IMR-90 (cell line): ENCODE measurements at regions not wholly inside any gene's neighbourhood (a gene's known extent, or its start where the extent isn't known, plus 50 kb on each side); places are given as distances from the start of the nearest gene placed in this dataset.

Experiments
- ATAC-seq: fragments of 200-7000 bp; cut with Tn5 transposase; 2 replicates; pipeline ENCODE4 v1.9.1; 2020; ENCODE audit warnings: low read depth, mild to moderate bottlenecking, moderate library complexity
- BruUV-seq: library from RNA; stranded (reverse); fragments of 400-500 nt; replicated peaks from 2 replicates; lab custom pipeline; 2021; lab: Mats Ljungman, UMichigan
- CTCF ChIA-PET: fragments of 300-600 bp; formaldehyde crosslinking; extraction: SDS; loops from one replicate; lab custom pipeline; 2021; ENCODE audit warnings: antibody characterized with exemption; lab: Yijun Ruan, JAX
- POLR2A ChIA-PET: fragments of 300-600 bp; sonication (Branson Sonifier 250); formaldehyde crosslinking; loops from one replicate; lab custom pipeline; 2022; ENCODE audit warnings: antibody characterized with exemption; ENCODE audit not compliant: unreplicated experiment; lab: Charles Lee
- DNase-seq: peaks from one replicate; pipeline ENCODE4 v3.0.0; 2013
- H2AFZ ChIP-seq: replicated peaks from 2 replicates; pipeline ENCODE3; 2013; ENCODE audit warnings: low read length, mild to moderate bottlenecking; ENCODE audit not compliant: poor library complexity
- H2AK5ac ChIP-seq: 2 replicates; pipeline ENCODE4 v1.6.1; 2013; ENCODE audit warnings: low read depth, low read length, inconsistent platforms
- H2AK9ac ChIP-seq: replicated peaks from 2 replicates; pipeline ENCODE3; 2013; ENCODE audit warnings: mild to moderate bottlenecking, low read depth, low read length, moderate library complexity; ENCODE audit not compliant: poor library complexity
- H2BK120ac ChIP-seq: 2 replicates; pipeline ENCODE4 v1.6.1; 2013; ENCODE audit warnings: low read depth, low read length, inconsistent platforms
- H2BK15ac ChIP-seq: 3 replicates; pipeline ENCODE4 v1.6.1; 2013; ENCODE audit warnings: low read depth, low read length, inconsistent platforms
- H2BK20ac ChIP-seq: 2 replicates; pipeline ENCODE4 v1.6.1; 2013; ENCODE audit warnings: low read depth, mild to moderate bottlenecking, inconsistent platforms, low read length, moderate library complexity
- H2BK5ac ChIP-seq: 2 replicates; pipeline ENCODE4 v1.6.1; 2013; ENCODE audit warnings: mild to moderate bottlenecking, low read depth, low read length, inconsistent platforms; ENCODE audit not compliant: poor library complexity, severe bottlenecking
- H3K14ac ChIP-seq: replicated peaks from 2 replicates; pipeline ENCODE4 v1.6.1; 2013; ENCODE audit warnings: low read depth, low read length, inconsistent platforms
- H3K18ac ChIP-seq: 2 replicates; pipeline ENCODE4 v1.6.1; 2013; ENCODE audit warnings: low read depth, low read length, control low read depth
- H3K23ac ChIP-seq: 2 replicates; pipeline ENCODE4 v1.6.1; 2013; ENCODE audit warnings: low read depth, low read length, inconsistent platforms
- H3K27ac ChIP-seq: 2 replicates; pipeline ENCODE4 v1.5.1; 2013; ENCODE audit warnings: mild to moderate bottlenecking, control low read depth, low read length; ENCODE audit not compliant: insufficient read depth
- H3K27me3 ChIP-seq: 2 replicates; pipeline ENCODE4 v1.6.1; 2013; ENCODE audit warnings: low read length; ENCODE audit not compliant: control insufficient read depth, insufficient read depth
- H3K36me3 ChIP-seq: 2 replicates; pipeline ENCODE4 v1.6.1; 2013; ENCODE audit warnings: low read length, mixed read lengths; ENCODE audit not compliant: control insufficient read depth, insufficient read depth
- H3K4ac ChIP-seq: 2 replicates; pipeline ENCODE4 v1.6.1; 2013; ENCODE audit warnings: low read depth, low read length, inconsistent platforms
- H3K4me1 ChIP-seq: 2 replicates; pipeline ENCODE4 v1.6.1; 2013; ENCODE audit warnings: low read length, mixed read lengths; ENCODE audit not compliant: control insufficient read depth, insufficient read depth
- H3K4me2 ChIP-seq: 2 replicates; pipeline ENCODE4 v1.6.1; 2013; ENCODE audit warnings: low read depth, mild to moderate bottlenecking, control low read depth, low read length, moderate library complexity
- H3K4me3 ChIP-seq: 2 replicates; pipeline ENCODE4 v1.5.1; 2013; ENCODE audit warnings: low read depth, mild to moderate bottlenecking, control low read depth, low read length, moderate library complexity; ENCODE audit not compliant: insufficient read depth
- H3K56ac ChIP-seq: 2 replicates; pipeline ENCODE4 v1.6.1; 2013; ENCODE audit warnings: low read length, inconsistent platforms; ENCODE audit not compliant: insufficient read depth; ENCODE audit errors: extremely low read depth
- H3K79me1 ChIP-seq, 2 experiments: 2 replicates each; pipeline ENCODE4 v1.6.1; 2013; ENCODE audit warnings: low read length in 2 of 2, inconsistent platforms in 1 of 2, low read depth in 1 of 2
- H3K9ac ChIP-seq: 2 replicates; pipeline ENCODE4 v1.6.1; 2013; ENCODE audit warnings: low read depth, low read length, control low read depth
- H3K9me1 ChIP-seq: 2 replicates; pipeline ENCODE4 v1.6.1; 2013; ENCODE audit warnings: low read length, inconsistent platforms; ENCODE audit not compliant: insufficient read depth
- H3K9me3 ChIP-seq: 2 replicates; pipeline ENCODE4 v1.6.1; 2013; ENCODE audit warnings: low read length; ENCODE audit not compliant: control insufficient read depth, insufficient read depth
- H4K20me1 ChIP-seq: 2 replicates; pipeline ENCODE4 v1.6.1; 2013; ENCODE audit warnings: low read length, inconsistent platforms; ENCODE audit not compliant: insufficient read depth
- H4K5ac ChIP-seq: 2 replicates; pipeline ENCODE4 v1.6.1; 2013; ENCODE audit warnings: mild to moderate bottlenecking, low read depth, low read length, control low read depth
- H4K8ac ChIP-seq, 2 experiments: 2 replicates each; pipeline ENCODE4 v1.6.1; 2013; ENCODE audit warnings: low read depth in 2 of 2, low read length in 2 of 2, control low read depth in 1 of 2, inconsistent platforms in 1 of 2
- H4K91ac ChIP-seq: 2 replicates; pipeline ENCODE4 v1.6.1; 2013; ENCODE audit warnings: low read depth, low read length, inconsistent platforms; ENCODE audit not compliant: insufficient read depth
- CHD1 ChIP-seq: IDR thresholded peaks from 2 replicates; pipeline ENCODE4 v1.6.1; 2012; ENCODE audit warnings: low read depth, low read length, improper control_type of control experiment
- ELK1 ChIP-seq: fragments of 150-350 bp; IDR thresholded peaks from 2 replicates; pipeline ENCODE4 v1.6.1; 2016; ENCODE audit warnings: low read depth, mild to moderate bottlenecking, low read length, moderate library complexity, borderline replicate concordance
- MAZ ChIP-seq: IDR thresholded peaks from 2 replicates; pipeline ENCODE4 v1.6.1; 2012; ENCODE audit warnings: low read depth, mild to moderate bottlenecking, low read length, improper control_type of control experiment, moderate library complexity, borderline replicate concordance
- MXI1 ChIP-seq: IDR thresholded peaks from 2 replicates; pipeline ENCODE4 v1.6.1; 2012; ENCODE audit warnings: low read depth, mild to moderate bottlenecking, low read length, moderate library complexity, borderline replicate concordance
- RFX5 ChIP-seq: IDR thresholded peaks from 2 replicates; pipeline ENCODE4 v1.8.0; 2012; ENCODE audit warnings: low read depth, mild to moderate bottlenecking, low read length, moderate library complexity
- SMC3 ChIP-seq: fragments of 150-350 bp; IDR thresholded peaks from 2 replicates; pipeline ENCODE4 v1.6.1; 2016; ENCODE audit warnings: low read depth, mild to moderate bottlenecking, antibody characterized with exemption, low read length, moderate library complexity
- USF2 ChIP-seq: fragments of 150-350 bp; IDR thresholded peaks from 2 replicates; pipeline ENCODE4 v1.6.1; 2017; ENCODE audit warnings: mild to moderate bottlenecking, antibody characterized with exemption, low read length, low read depth
- WGBS, 2 experiments: methylation state at CpG; one replicate each; pipeline versions ENCODE4 v1.1.5 to v1.1.7; 2013; ENCODE audit warnings: missing lambda C conversion rate in 2 of 2; ENCODE audit not compliant: insufficient read length in 1 of 2; ENCODE audit errors: extremely low coverage in 2 of 2; 5-methylcytosine and 5-hydroxymethylcytosine counted together
- dilution Hi-C: fragments of 300-500 bp; cut with HindIII; formaldehyde crosslinking; loops from one replicate; pipeline ENCODE4 v1.14.3; 2018; ENCODE audit warnings: low sequenced_read_pairs; ENCODE audit not compliant: unreplicated experiment
- in situ Hi-C: fragments of 300-500 bp; cut with MboI; formaldehyde crosslinking; loops from 3 replicates; pipeline ENCODE4 v1.14.3; 2019; ENCODE audit warnings: low sequenced_read_pairs, inconsistent platforms, mixed read lengths
- intact Hi-C: fragments of 100-400 bp; cut with micrococcal nuclease; formaldehyde crosslinking; loops from 2 replicates; pipeline ENCODE4 v1.10.0; 2022

GRCh38 chr15:91478717-91479191, 374.8 kb upstream of the SLCO3A1 start:
- DNase-seq (no peak), ATAC-seq (no peak)
- H3K9ac ChIP-seq = no peak overlapping the region
- H4K20me1 ChIP-seq = no peaks in the 10 kb centered on the region
- H2AK5ac ChIP-seq = no peak overlapping the region
- H4K91ac ChIP-seq = no peak overlapping the region
- H3K56ac ChIP-seq = no peak overlapping the region
- no peaks in the 10 kb centered on the region for H3K36me3 ChIP-seq
- H3K14ac ChIP-seq = no peak overlapping the region
- POLR2A ChIA-PET = no interaction called here
- TF ChIP-seq MXI1 = no peak
- no peak for TF ChIP-seq CHD1
- no peak for TF ChIP-seq RFX5
- no peak for TF ChIP-seq MAZ
- TF ChIP-seq USF2 = no peak
- no peak for TF ChIP-seq ELK1
- TF ChIP-seq SMC3 = no peak
- H3K23ac ChIP-seq = no peak overlapping the region
- no peak overlapping the region for H4K5ac ChIP-seq
- no peak overlapping the region for H2BK15ac ChIP-seq
- H2AK9ac ChIP-seq = no peak overlapping the region
- H3K9me3 ChIP-seq = no peaks in the 10 kb centered on the region
- no TSS peak for BruUV-seq
- no peak overlapping the region for H2BK120ac ChIP-seq
- H3K27ac ChIP-seq = no peak overlapping the region
- WGBS, 2 experiments = 100% methylated on average over 3 of the region's 6 CpGs; no CpG with 5 or more reads in 1 of the 2 experiments
- no peak overlapping the region for H2AFZ ChIP-seq
- no peak overlapping the region for H3K4me2 ChIP-seq
- no peak overlapping the region for H2BK20ac ChIP-seq
- H4K8ac ChIP-seq = no peak overlapping the region
- no peaks in the 10 kb centered on the region for H3K79me1 ChIP-seq
- H3K27me3 ChIP-seq = no peaks in the 10 kb centered on the region
- dilution Hi-C loops (no loop called here), in situ Hi-C loops (no loop called here), intact Hi-C loops (no loop called here)
- no peak overlapping the region for H3K4ac ChIP-seq
- peak overlapping the region; percentile 43; the same call in 1 of the 2 replicates for H3K18ac ChIP-seq
- CTCF ChIA-PET = no interaction called here
- no peak overlapping the region for H3K4me3 ChIP-seq
- H3K9me1 ChIP-seq = no peaks in the 10 kb centered on the region
- no peaks in the 10 kb centered on the region for H3K4me1 ChIP-seq
- no peak overlapping the region for H2BK5ac ChIP-seq
